Lung (tissue), 11 donors: ENCODE measurements at regions not wholly inside any gene's neighbourhood (a gene's known extent, or its start where the extent isn't known, plus 50 kb on each side); places are given as distances from the start of the nearest gene placed in this dataset.
A peak's percentile ranks its signal among the peaks of the same experiment; 100 is the strongest.

Source experiments
- ATAC-seq: fragments of 200-7000 bp; cut with Tn5 transposase; one replicate; pipeline ENCODE4 v1.9.1; 2020; ENCODE audit warnings: moderate number of reproducible peaks; ENCODE audit not compliant: insufficient read depth, low FRiP score
- DNase-seq, 3 donors: peaks; one replicate each; pipeline ENCODE4 v3.0.0-alpha.2; 2013 to 2017
- H3K27ac ChIP-seq, 2 donors: one replicate each; pipeline ENCODE4 v1.5.1; 2013; ENCODE audit warnings: mild to moderate bottlenecking in 2 of 2, moderate library complexity in 2 of 2, control low read depth in 1 of 2, inconsistent platforms in 1 of 2, low read depth in 1 of 2, low read length in 1 of 2
- H3K27me3 ChIP-seq, 3 donors: one replicate each; pipeline ENCODE4 v1.5.1; 2013; ENCODE audit warnings: low read length in 2 of 3; ENCODE audit not compliant: control insufficient read depth in 3 of 3, insufficient read depth in 3 of 3
- H3K36me3 ChIP-seq, 4 donors: one replicate each; pipeline ENCODE4 v1.5.1; 2013; ENCODE audit warnings: low read length in 4 of 4, mild to moderate bottlenecking in 1 of 4, moderate library complexity in 1 of 4; ENCODE audit not compliant: control insufficient read depth in 4 of 4, insufficient read depth in 4 of 4
- H3K4me1 ChIP-seq, 5 donors: one replicate each; pipeline ENCODE4 v1.5.1; 2013; ENCODE audit warnings: low read length in 5 of 5, mild to moderate bottlenecking in 2 of 5, moderate library complexity in 1 of 5; ENCODE audit not compliant: control insufficient read depth in 5 of 5, insufficient read depth in 5 of 5
- H3K4me3 ChIP-seq: one replicate; pipeline ENCODE4 v1.5.1; 2013; ENCODE audit warnings: mild to moderate bottlenecking, control low read depth, moderate library complexity
- H3K9ac ChIP-seq, 2 donors: one replicate each; pipeline ENCODE4 v1.5.1; 2013; ENCODE audit warnings: low read length in 2 of 2, control low read depth in 1 of 2; ENCODE audit not compliant: insufficient read depth in 1 of 2
- H3K9me3 ChIP-seq, 4 donors: one replicate each; pipeline ENCODE4 v1.5.1; 2013; ENCODE audit warnings: low read length in 3 of 4, mild to moderate bottlenecking in 1 of 4, moderate library complexity in 1 of 4; ENCODE audit not compliant: control insufficient read depth in 4 of 4, insufficient read depth in 3 of 4
- CTCF ChIP-seq: IDR thresholded peaks from 2 replicates; pipeline ENCODE4 v1.5.1; 2012; ENCODE audit warnings: mild to moderate bottlenecking; ENCODE audit errors: control extremely low read depth, extremely low read depth
- WGBS, 2 donors: extraction: QIAGEN DNeasy Blood & Tissue Kit; methylation state at CpG; one replicate each; pipeline ENCODE4 v1.1.7; 2013; 5-methylcytosine and 5-hydroxymethylcytosine counted together
- donor health status: control.
- donor health status: control.
- donor health status: Bipolar disorder and iron deficiency.
- donor health status: healthy.
- donor health status: DM: yes; HTN: yes; CAD: no.

GRCh38 chr2:58508006-58508405, 266.9 kb upstream of the FANCL start:
- Histone ChIP-seq H3K9me3 (no peaks in the 10 kb centered on the region), H3K4me1 (no peaks in the 10 kb centered on the region), H3K27ac (no peak overlapping the region), H3K9ac (no peak overlapping the region), H3K36me3 (no peaks in the 10 kb centered on the region), H3K4me3 (no peak overlapping the region), H3K27me3 (no peaks in the 10 kb centered on the region)
- WGBS, 2 donors, result 83% methylated on average over 4 of the region's 4 CpGs
- no peak for TF ChIP-seq CTCF
- DNase-seq (peak in 1 of 3 donors; percentile 10), ATAC-seq (no peak)

- no peaks in the 10 kb centered on the region for H3K36me3 ChIP-seq
- WGBS, 2 donors, result 89 to 100% methylated on average over 1 of the region's 1 CpG
- H3K9me3 ChIP-seq, result peaks cover 0 to 2% (median 0%) of the 10 kb centered on the region in 4 donors
- TF ChIP-seq CTCF, result no peak
- DNase-seq (no peak), ATAC-seq (no peak)
- H3K4me3 ChIP-seq, result no peak overlapping the region
- no peak overlapping the region for H3K9ac ChIP-seq
- no peaks in the 10 kb centered on the region for H3K27me3 ChIP-seq
- H3K27ac ChIP-seq, result no peak overlapping the region
- H3K4me1 ChIP-seq, result no peaks in the 10 kb centered on the region
Observed at GRCh38 chr2:58503918-58504317, 262.8 kb upstream of the FANCL start.

DNA sequence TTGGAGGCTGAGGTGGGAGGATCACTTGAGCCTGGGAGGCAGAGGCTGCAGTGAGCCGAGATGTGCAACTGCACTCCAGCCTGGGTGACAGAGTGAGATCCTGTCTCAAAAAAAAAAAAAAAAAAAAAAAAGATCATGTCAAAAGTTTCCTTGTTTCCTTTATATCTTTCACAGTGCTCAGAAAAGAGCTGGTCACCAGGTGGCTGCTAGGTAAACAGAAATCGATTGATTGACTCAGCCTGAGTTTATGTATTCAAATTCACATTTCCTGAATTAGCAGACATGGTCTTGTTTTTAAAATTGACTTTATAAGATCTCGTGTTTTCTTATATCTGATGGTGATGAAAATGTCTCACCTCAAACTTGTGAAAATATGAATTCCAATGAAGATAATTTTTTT, 261.8 kb upstream of the FANCL start:
- Histone ChIP-seq H3K9me3 (peaks cover 0 to 2% (median 0%) of the 10 kb centered on the region in 4 donors), H3K4me1 (no peaks in the 10 kb centered on the region), H3K9ac (no peak overlapping the region), H3K36me3 (no peaks in the 10 kb centered on the region), H3K4me3 (no peak overlapping the region), H3K27ac (no peak overlapping the region), H3K27me3 (no peaks in the 10 kb centered on the region)
- TF ChIP-seq CTCF, result no peak
- DNase-seq (no peak), ATAC-seq (no peak)
- WGBS, 2 donors, result 73 to 81% methylated on average over 3 of the region's 3 CpGs
